ENCODE measurements at regions not wholly inside any gene's neighbourhood (a gene's known extent, or its start where the extent isn't known, plus 50 kb on each side); places are given as distances from the start of the nearest gene placed in this dataset.

DNA sequence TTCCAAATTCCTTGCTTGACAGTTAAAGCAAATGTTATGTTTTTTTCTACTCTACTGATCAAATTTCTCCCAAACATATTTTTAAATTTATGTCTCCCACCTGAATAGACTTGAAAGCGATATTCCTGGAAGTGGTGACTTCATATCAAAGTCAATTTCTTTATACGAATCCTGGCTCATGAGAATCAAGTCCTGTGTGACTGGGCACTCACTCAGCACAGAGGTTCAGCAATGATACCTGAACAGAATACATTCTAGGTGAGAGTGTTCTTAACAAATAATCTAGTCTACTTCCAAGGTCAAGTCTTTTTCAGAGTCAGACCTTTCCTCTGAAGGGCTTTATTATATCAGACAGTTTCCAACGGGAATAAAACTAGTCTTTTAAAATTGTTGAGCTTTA lies 1070.6 kb downstream of the TRHDE start:
- TF ChIP-seq, protein P1, sequence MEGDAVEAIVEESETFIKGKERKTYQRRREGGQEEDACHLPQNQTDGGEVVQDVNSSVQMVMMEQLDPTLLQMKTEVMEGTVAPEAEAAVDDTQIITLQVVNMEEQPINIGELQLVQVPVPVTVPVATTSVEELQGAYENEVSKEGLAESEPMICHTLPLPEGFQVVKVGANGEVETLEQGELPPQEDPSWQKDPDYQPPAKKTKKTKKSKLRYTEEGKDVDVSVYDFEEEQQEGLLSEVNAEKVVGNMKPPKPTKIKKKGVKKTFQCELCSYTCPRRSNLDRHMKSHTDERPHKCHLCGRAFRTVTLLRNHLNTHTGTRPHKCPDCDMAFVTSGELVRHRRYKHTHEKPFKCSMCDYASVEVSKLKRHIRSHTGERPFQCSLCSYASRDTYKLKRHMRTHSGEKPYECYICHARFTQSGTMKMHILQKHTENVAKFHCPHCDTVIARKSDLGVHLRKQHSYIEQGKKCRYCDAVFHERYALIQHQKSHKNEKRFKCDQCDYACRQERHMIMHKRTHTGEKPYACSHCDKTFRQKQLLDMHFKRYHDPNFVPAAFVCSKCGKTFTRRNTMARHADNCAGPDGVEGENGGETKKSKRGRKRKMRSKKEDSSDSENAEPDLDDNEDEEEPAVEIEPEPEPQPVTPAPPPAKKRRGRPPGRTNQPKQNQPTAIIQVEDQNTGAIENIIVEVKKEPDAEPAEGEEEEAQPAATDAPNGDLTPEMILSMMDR (IDR thresholded peaks at IDR 0.05): no peak
- TF ChIP-seq POLR2A (IDR thresholded peaks at IDR 0.05) (no peak), POLR2AphosphoS5 (IDR thresholded peaks at IDR 0.05) (no peak), EP300 (IDR thresholded peaks at IDR 0.05) (no peak)
